RWPE1 (cell line): ENCODE measurements at regions not wholly inside any gene's neighbourhood (a gene's known extent, or its start where the extent isn't known, plus 50 kb on each side); places are given as distances from the start of the nearest gene placed in this dataset.

ENCODE experiments used
- CTCF ChIA-PET: fragments of 350-600 bp; sonication (Branson Sonifier 250); formaldehyde crosslinking; extraction: SDS; loops from one replicate; lab custom pipeline; 2021; lab: Yijun Ruan, JAX
- POLR2A ChIA-PET: fragments of 400-600 bp; formaldehyde crosslinking; extraction: SDS; loops from one replicate; lab custom pipeline; 2020; ENCODE audit warnings: antibody characterized with exemption; ENCODE audit not compliant: low non-redundant PET; lab: Yijun Ruan, JAX
- DNase-seq: peaks from one replicate; pipeline ENCODE4 v3.0.0; 2012; ENCODE audit warnings: low spot score
- H3K27ac ChIP-seq: fragments of 450-650 bp; 2 replicates; pipeline ENCODE4 v1.5.1; 2017
- CTCF ChIP-seq: fragments of 450-650 bp; conservative IDR thresholded peaks from 2 replicates; pipeline ENCODE4 v1.5.1; 2017; ENCODE audit warnings: low read depth, mild to moderate bottlenecking

GRCh38 chr3:89974903-89975519 lies 867.6 kb downstream of the EPHA3 start:
- no peak for DNase-seq
- no peak for TF ChIP-seq CTCF
- no peak overlapping the region for H3K27ac ChIP-seq
- CTCF ChIA-PET, result no interaction called here
- POLR2A ChIA-PET, result no interaction called here

- POLR2A ChIA-PET, result no interaction called here
- CTCF ChIA-PET, result no interaction called here
- H3K27ac ChIP-seq, result no peak overlapping the region
- TF ChIP-seq CTCF, result no peak
- no peak for DNase-seq
These were observed 876.0 kb downstream of the EPHA3 start for GRCh38 chr3:89983449-89983848.

- H3K27ac ChIP-seq, result no peak overlapping the region
These were observed 897.9 kb downstream of the EPHA3 start for GRCh38 chr3:90005281-90005847.

GRCh38 chr3:90007778-90008499 lies 900.5 kb downstream of the EPHA3 start:
- TF ChIP-seq CTCF, result no peak
- POLR2A ChIA-PET, result no interaction called here
- H3K27ac ChIP-seq, result no peak overlapping the region
- CTCF ChIA-PET, result no interaction called here
- DNase-seq, result no peak

More at GRCh38 chr3:90005281-90005847, 897.9 kb downstream of the EPHA3 start:
- no peak for DNase-seq
- ChIA-PET CTCF (no interaction called here), POLR2A (no interaction called here)
- TF ChIP-seq CTCF, result no peak

- ChIA-PET CTCF (no interaction called here), POLR2A (no interaction called here)
- no peak overlapping the region for H3K27ac ChIP-seq
- peak; percentile 15 for DNase-seq
- no peak for TF ChIP-seq CTCF
These were observed 902.9 kb downstream of the EPHA3 start for GRCh38 chr3:90010341-90010740.

GRCh38 chr3:90011131-90011530 lies 903.7 kb downstream of the EPHA3 start:
- no peak overlapping the region for H3K27ac ChIP-seq
- no peak for DNase-seq
- no peak for TF ChIP-seq CTCF
- CTCF ChIA-PET, result no interaction called here
- POLR2A ChIA-PET, result no interaction called here
